ENCODE measurements at regions not wholly inside any gene's neighbourhood (a gene's known extent, or its start where the extent isn't known, plus 50 kb on each side); places are given as distances from the start of the nearest gene placed in this dataset.

DNA sequence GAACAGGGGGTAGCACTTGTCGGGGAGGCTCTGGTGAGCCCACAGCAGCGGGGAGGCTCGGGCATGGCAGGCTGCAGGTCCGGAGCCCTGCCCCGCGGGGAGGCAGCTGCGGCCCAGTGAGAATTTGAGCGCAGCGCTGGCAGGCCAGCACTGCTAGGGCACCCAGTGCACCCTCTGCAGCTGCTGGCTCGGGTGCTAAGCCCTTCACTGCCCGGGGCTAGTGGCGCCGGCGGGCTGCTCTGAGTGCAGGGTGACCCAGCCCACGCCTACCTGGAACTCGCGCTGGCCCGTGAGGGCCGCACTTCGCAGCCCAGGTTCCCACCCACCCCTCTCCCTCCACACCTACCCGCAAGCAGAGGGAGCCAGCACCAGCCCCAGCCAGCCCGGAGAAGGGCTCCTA lies 151.0 kb downstream of the NXNL2 start:
- H3K36me3 ChIP-seq (ENCODE audit: low read length): no peaks in the 10 kb centered on the region
- H3K79me2 ChIP-seq (ENCODE audit: insufficient read depth, low read length): no peaks in the 10 kb centered on the region
- H3K9me2 ChIP-seq (replicated peaks; ENCODE audit: insufficient read depth, low read length): no peaks in the 10 kb centered on the region
- no peak overlapping the region for H2AFZ ChIP-seq (ENCODE audit: low read depth, low read length, severe bottlenecking)
- no peaks in the 10 kb centered on the region for H3K27me3 ChIP-seq (ENCODE audit: low read length)
- H4K20me1 ChIP-seq (ENCODE audit: low read depth, low read length): no peaks in the 10 kb centered on the region
- H3F3A ChIP-seq (ENCODE audit: insufficient read depth): no peaks in the 10 kb centered on the region
- TF ChIP-seq, protein P1, sequence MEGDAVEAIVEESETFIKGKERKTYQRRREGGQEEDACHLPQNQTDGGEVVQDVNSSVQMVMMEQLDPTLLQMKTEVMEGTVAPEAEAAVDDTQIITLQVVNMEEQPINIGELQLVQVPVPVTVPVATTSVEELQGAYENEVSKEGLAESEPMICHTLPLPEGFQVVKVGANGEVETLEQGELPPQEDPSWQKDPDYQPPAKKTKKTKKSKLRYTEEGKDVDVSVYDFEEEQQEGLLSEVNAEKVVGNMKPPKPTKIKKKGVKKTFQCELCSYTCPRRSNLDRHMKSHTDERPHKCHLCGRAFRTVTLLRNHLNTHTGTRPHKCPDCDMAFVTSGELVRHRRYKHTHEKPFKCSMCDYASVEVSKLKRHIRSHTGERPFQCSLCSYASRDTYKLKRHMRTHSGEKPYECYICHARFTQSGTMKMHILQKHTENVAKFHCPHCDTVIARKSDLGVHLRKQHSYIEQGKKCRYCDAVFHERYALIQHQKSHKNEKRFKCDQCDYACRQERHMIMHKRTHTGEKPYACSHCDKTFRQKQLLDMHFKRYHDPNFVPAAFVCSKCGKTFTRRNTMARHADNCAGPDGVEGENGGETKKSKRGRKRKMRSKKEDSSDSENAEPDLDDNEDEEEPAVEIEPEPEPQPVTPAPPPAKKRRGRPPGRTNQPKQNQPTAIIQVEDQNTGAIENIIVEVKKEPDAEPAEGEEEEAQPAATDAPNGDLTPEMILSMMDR (IDR thresholded peaks at IDR 0.05; ENCODE audit: insufficient read depth, low read length, poor library complexity, severe bottlenecking): no peak
- no peak for TF ChIP-seq EZH2phosphoT487 (conservative IDR thresholded peaks at IDR 0.05; ENCODE audit: low read length)
- no peak overlapping the region for H3K4me3 ChIP-seq (ENCODE audit: insufficient read depth, low read length, poor library complexity, severe bottlenecking)
- peaks cover 7% of the 10 kb centered on the region; the same call in 1 of the 2 replicates for H3K9me3 ChIP-seq (ENCODE audit: insufficient read depth, low read length)
- H3K4me2 ChIP-seq (ENCODE audit: low read depth, low read length, poor library complexity, severe bottlenecking): no peak overlapping the region
- H3K27ac ChIP-seq (ENCODE audit: low read depth, low read length): no peak overlapping the region
- no peak overlapping the region for H3K9ac ChIP-seq (ENCODE audit: low read length)

DNA sequence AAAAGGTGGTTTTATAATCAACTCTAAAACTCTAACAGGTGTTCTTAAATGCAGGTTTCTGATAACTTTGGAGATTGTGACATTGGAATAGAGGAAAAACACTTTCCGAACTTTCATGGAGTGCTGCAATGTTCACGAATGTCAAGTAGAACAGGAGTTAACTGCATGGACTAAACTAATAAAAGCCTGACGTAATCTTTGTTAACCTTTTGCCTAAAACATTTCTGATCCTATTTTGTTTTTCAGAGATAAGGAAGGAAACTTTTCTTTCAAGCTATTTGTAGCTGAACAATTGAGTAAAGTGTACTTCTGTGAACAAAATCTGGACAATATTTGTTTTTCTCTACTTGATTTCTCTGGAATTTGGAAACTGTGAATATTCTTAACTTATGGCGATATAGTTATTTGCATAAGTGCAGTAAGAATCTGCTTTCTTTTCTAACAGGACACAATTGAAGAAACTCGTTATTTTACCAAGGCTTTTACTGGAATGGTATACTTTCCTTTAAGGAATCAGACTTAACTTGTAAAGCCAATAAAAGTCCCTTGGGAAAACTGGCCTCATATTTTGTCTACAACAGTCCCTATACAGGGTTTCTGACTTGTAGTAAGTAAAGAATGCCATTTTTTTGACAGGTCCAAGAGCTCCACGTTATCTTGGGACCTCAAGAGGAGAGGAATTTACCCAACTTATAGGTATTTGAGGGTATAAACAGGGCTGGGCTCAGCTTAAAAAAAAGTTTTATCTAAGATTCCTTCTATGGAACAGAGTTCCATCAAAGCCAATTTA lies 154.7 kb downstream of the NXNL2 start:
- Histone ChIP-seq H3K27ac (ENCODE audit: low read depth, low read length) (no peak overlapping the region), H3K9ac (ENCODE audit: low read length) (no peak overlapping the region), H3F3A (ENCODE audit: insufficient read depth) (no peaks in the 10 kb centered on the region), H3K9me2 (replicated peaks; ENCODE audit: insufficient read depth, low read length) (no peaks in the 10 kb centered on the region), H3K79me2 (ENCODE audit: insufficient read depth, low read length) (no peaks in the 10 kb centered on the region), H4K20me1 (ENCODE audit: low read depth, low read length) (no peaks in the 10 kb centered on the region), H3K27me3 (ENCODE audit: low read length) (no peaks in the 10 kb centered on the region), H3K4me3 (ENCODE audit: insufficient read depth, low read length, poor library complexity, severe bottlenecking) (no peak overlapping the region), H2AFZ (ENCODE audit: low read depth, low read length, severe bottlenecking) (no peak overlapping the region), H3K36me3 (ENCODE audit: low read length) (no peaks in the 10 kb centered on the region), H3K4me2 (ENCODE audit: low read depth, low read length, poor library complexity, severe bottlenecking) (no peak overlapping the region), H3K9me3 (ENCODE audit: insufficient read depth, low read length) (peaks cover 7% of the 10 kb centered on the region; the same call in 1 of the 2 replicates)
- TF ChIP-seq, protein P1 (IDR thresholded peaks at IDR 0.05; ENCODE audit: insufficient read depth, low read length, poor library complexity, severe bottlenecking): no peak
- TF ChIP-seq EZH2phosphoT487 (conservative IDR thresholded peaks at IDR 0.05; ENCODE audit: low read length): no peak

DNA sequence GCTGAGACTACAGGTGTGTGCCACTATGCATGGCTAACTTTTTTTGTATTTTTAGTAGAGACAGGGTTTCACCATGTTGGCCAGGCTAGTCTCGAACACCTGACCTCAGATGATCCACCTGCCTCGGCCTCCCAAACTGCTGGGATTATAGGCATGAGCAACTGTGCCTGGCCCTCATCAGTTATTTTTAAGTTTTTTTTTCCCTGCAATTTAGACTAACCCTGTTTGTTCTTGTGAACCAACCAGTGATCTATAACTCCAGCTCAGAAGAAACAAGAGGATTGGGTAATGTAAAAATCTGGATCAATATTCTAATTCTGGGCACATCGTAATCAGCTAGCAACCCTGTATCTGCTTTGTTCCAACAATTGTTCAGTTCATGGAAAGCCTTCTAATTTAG lies 155.7 kb downstream of the NXNL2 start:
- no peaks in the 10 kb centered on the region for H3K36me3 ChIP-seq (ENCODE audit: low read length)
- no peaks in the 10 kb centered on the region for H3K9me2 ChIP-seq (replicated peaks; ENCODE audit: insufficient read depth, low read length)
- H3K27me3 ChIP-seq (ENCODE audit: low read length): no peaks in the 10 kb centered on the region
- no peak overlapping the region for H3K9ac ChIP-seq (ENCODE audit: low read length)
- no peaks in the 10 kb centered on the region for H3K79me2 ChIP-seq (ENCODE audit: insufficient read depth, low read length)
- H3K27ac ChIP-seq (ENCODE audit: low read depth, low read length): no peak overlapping the region
- H3K9me3 ChIP-seq (ENCODE audit: insufficient read depth, low read length): peaks cover 7% of the 10 kb centered on the region; the same call in 1 of the 2 replicates
- no peak for TF ChIP-seq EZH2phosphoT487 (conservative IDR thresholded peaks at IDR 0.05; ENCODE audit: low read length)
- TF ChIP-seq, protein P1 (IDR thresholded peaks at IDR 0.05; ENCODE audit: insufficient read depth, low read length, poor library complexity, severe bottlenecking): no peak
- no peak overlapping the region for H2AFZ ChIP-seq (ENCODE audit: low read depth, low read length, severe bottlenecking)
- no peaks in the 10 kb centered on the region for H4K20me1 ChIP-seq (ENCODE audit: low read depth, low read length)
- no peaks in the 10 kb centered on the region for H3F3A ChIP-seq (ENCODE audit: insufficient read depth)
- no peak overlapping the region for H3K4me2 ChIP-seq (ENCODE audit: low read depth, low read length, poor library complexity, severe bottlenecking)
- H3K4me3 ChIP-seq (ENCODE audit: insufficient read depth, low read length, poor library complexity, severe bottlenecking): no peak overlapping the region

All from SU-DHL-6 (cell line).